ENCODE measurements at regions not wholly inside any gene's neighbourhood (a gene's known extent, or its start where the extent isn't known, plus 50 kb on each side); places are given as distances from the start of the nearest gene placed in this dataset.

DNA sequence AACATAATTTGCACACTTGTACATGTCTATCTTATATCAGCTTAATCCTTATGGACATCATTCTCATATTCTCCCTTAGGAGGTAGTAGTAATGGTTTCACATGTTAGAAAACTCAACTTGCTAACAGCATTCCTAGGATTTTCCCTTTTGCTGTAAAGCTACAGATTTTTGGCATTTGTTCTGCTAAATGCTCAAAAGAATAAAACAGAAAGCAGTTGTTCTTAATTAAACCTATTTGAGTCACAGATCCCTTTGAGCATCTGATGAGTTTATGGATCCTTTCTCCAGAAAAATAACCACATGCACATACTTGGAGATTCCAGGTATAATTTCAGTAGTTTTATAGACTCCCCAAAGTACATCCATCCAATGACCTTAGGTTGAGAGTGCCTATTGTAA lies 122.9 kb upstream of the BET1 start:
- H3K9me3 ChIP-seq (ENCODE audit: low read depth, low read length): no peaks in the 10 kb centered on the region
- H3K27ac ChIP-seq: no peak overlapping the region
- H3K4me3 ChIP-seq: no peak overlapping the region
- H3K36me3 ChIP-seq (ENCODE audit: insufficient read depth, low read length): no peaks in the 10 kb centered on the region
- no peak for DNase-seq (ENCODE audit: low read depth, low spot score)
- H3K9ac ChIP-seq (ENCODE audit: insufficient read length): no peak overlapping the region
- no peak for TF ChIP-seq EZH2 (IDR thresholded peaks at IDR 0.05)

DNA sequence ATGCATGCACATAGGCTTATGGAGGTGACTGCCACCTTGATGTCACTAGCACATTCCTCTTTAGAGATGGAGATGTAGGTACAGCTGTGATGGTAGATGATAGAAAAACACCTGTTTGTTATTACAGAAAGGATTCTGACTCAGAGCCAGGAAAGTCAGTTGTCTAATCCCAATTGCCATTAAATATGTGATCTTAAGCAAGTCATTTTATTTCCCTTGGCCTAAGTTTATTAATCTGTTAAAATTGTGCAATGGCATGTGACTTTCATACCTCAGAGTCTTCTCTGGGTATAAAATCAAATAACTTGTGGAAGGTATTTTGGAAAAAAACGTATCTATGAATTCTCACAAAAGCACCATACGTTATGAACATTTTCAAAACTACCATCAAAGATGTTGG lies 123.9 kb upstream of the BET1 start:
- Histone ChIP-seq H3K4me3 (no peak overlapping the region), H3K9ac (ENCODE audit: insufficient read length) (no peak overlapping the region), H3K9me3 (ENCODE audit: low read depth, low read length) (no peaks in the 10 kb centered on the region), H3K36me3 (ENCODE audit: insufficient read depth, low read length) (no peaks in the 10 kb centered on the region), H3K27ac (no peak overlapping the region)
- no peak for TF ChIP-seq FOXP2 (optimal IDR thresholded peaks at IDR 0.05; ENCODE audit: control extremely low read depth, extremely low read length, insufficient read depth)
- no peak for TF ChIP-seq POLR2AphosphoS5 (IDR thresholded peaks at IDR 0.05; ENCODE audit: borderline replicate concordance, low read depth, low read length)
- no peak for TF ChIP-seq EZH2 (IDR thresholded peaks at IDR 0.05)
- no peak for DNase-seq (ENCODE audit: low read depth, low spot score)

DNA sequence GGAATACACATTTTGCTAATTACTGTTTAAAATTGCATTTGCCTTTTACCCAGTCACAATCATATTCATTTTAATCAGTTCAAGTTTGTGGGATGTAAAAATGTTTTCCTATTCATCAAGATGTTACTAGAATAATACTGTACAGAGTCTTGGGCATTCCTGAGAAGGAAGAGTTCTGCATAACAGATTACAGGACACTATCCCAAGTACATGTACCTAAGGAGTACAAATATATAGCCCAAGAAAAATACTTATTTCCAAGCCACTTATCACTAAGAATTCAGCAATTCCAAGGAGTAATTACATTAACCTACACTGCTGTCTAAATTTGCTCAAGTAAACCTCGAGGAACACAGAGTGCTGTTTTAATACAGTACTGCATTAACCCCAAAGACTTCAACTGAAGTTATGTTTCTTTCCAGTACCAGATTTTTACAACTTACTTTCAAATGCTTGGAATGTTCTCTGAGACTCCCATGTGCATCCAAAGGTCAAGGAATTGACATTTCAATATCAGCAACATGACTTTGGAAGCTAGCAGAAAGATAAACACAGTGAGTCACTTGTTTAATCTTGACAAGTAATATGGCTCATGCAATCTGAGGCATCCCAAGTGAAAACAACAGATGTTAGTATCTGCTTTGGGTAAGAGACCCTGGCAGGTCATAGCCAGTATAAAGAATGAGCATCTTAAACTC lies 125.4 kb upstream of the BET1 start:
- no peak for TF ChIP-seq FOXP2 (optimal IDR thresholded peaks at IDR 0.05; ENCODE audit: control extremely low read depth, extremely low read length, insufficient read depth)
- no peak for TF ChIP-seq EZH2 (IDR thresholded peaks at IDR 0.05)
- TF ChIP-seq POLR2AphosphoS5 (IDR thresholded peaks at IDR 0.05; ENCODE audit: borderline replicate concordance, low read depth, low read length): no peak
- DNase-seq (ENCODE audit: low read depth, low spot score): no peak
- Histone ChIP-seq H3K36me3 (ENCODE audit: insufficient read depth, low read length) (no peaks in the 10 kb centered on the region), H3K27ac (no peak overlapping the region), H3K9me3 (ENCODE audit: low read depth, low read length) (no peaks in the 10 kb centered on the region), H3K9ac (ENCODE audit: insufficient read length) (no peak overlapping the region), H3K4me3 (no peak overlapping the region)

DNA sequence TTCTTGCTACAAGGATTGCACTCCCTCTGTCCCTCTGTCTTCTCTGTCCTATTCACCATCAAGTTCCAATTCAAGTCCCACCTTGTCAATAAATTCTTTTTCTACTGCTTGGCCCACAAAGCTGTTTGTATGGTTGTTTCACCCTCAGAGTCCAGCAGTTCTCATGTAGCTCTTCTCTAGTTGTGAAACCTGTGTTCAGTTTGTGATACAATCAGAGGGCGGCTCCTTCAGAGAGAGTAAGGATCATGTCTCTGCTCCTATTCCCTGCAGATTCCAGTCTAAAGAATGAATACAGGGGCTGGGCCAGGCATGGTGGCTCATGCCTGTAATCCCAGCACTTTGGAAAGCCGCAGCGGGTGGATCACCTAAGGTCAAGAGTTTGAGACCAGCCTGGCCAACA lies 126.6 kb upstream of the BET1 start:
- no peak overlapping the region for H3K4me3 ChIP-seq

DNA sequence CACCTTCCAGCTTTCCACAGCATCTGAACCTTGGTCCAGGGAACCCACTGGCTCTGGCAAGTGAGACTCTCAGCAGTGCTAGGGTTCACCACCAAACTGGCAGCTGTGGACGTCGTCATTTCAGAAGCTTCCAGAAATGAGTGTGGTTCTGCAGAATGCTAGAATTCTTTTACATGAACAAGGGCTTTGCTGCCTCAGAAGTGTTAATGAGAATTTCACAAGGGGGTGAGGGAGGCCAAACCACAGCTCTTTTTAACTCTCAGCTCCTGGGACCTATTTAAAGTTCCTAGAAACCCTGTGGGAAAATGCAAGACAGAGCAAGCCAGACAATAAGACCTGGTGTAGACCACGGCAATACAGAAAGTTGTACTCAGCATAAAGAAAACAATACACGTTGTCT lies 129.3 kb upstream of the BET1 start:
- H3K9me3 ChIP-seq (ENCODE audit: low read depth, low read length): no peaks in the 10 kb centered on the region
- DNase-seq (ENCODE audit: low read depth, low spot score): no peak

More for the DNA sequence above, 126.6 kb upstream of the BET1 start:
- H3K36me3 ChIP-seq (ENCODE audit: insufficient read depth, low read length): no peaks in the 10 kb centered on the region
- H3K9me3 ChIP-seq (ENCODE audit: low read depth, low read length): no peaks in the 10 kb centered on the region
- H3K9ac ChIP-seq (ENCODE audit: insufficient read length): no peak overlapping the region
- no peak overlapping the region for H3K27ac ChIP-seq
- DNase-seq (ENCODE audit: low read depth, low spot score): no peak
- TF ChIP-seq EZH2 (IDR thresholded peaks at IDR 0.05) (no peak), POLR2AphosphoS5 (IDR thresholded peaks at IDR 0.05; ENCODE audit: borderline replicate concordance, low read depth, low read length) (no peak), FOXP2 (optimal IDR thresholded peaks at IDR 0.05; ENCODE audit: control extremely low read depth, extremely low read length, insufficient read depth) (no peak)

DNA sequence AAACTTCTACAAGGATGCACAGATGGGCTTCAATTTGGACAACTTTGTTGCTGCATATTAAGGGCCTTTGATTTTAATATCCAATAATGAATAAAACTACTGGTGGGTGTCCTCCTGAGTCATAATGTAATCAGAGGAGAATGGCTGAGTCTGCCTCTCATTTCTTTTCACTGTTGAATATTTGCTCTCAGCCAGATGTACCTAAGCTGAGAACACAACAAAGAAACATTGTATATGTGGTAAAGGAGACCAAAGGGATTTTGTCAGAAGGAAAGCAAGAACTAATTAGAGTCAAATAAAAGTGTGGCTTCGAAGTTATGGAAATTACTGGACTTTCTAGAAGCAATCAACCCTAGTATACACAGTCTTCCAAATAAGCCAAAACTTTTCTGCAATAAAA lies 131.0 kb upstream of the BET1 start:
- Histone ChIP-seq H3K4me3 (no peak overlapping the region), H3K9me3 (ENCODE audit: low read depth, low read length) (no peaks in the 10 kb centered on the region), H3K27ac (no peak overlapping the region), H3K9ac (ENCODE audit: insufficient read length) (no peak overlapping the region), H3K36me3 (ENCODE audit: insufficient read depth, low read length) (no peaks in the 10 kb centered on the region)
- no peak for TF ChIP-seq POLR2AphosphoS5 (IDR thresholded peaks at IDR 0.05; ENCODE audit: borderline replicate concordance, low read depth, low read length)
- TF ChIP-seq EZH2 (IDR thresholded peaks at IDR 0.05): no peak
- TF ChIP-seq FOXP2 (optimal IDR thresholded peaks at IDR 0.05; ENCODE audit: control extremely low read depth, extremely low read length, insufficient read depth): no peak
- no peak for DNase-seq (ENCODE audit: low read depth, low spot score)

More for the DNA sequence above, 129.3 kb upstream of the BET1 start:
- H3K36me3 ChIP-seq (ENCODE audit: insufficient read depth, low read length): no peaks in the 10 kb centered on the region
- H3K27ac ChIP-seq: no peak overlapping the region
- no peak for TF ChIP-seq POLR2AphosphoS5 (IDR thresholded peaks at IDR 0.05; ENCODE audit: borderline replicate concordance, low read depth, low read length)
- no peak for TF ChIP-seq FOXP2 (optimal IDR thresholded peaks at IDR 0.05; ENCODE audit: control extremely low read depth, extremely low read length, insufficient read depth)
- no peak for TF ChIP-seq EZH2 (IDR thresholded peaks at IDR 0.05)
- H3K9ac ChIP-seq (ENCODE audit: insufficient read length): no peak overlapping the region
- H3K4me3 ChIP-seq: no peak overlapping the region

DNA sequence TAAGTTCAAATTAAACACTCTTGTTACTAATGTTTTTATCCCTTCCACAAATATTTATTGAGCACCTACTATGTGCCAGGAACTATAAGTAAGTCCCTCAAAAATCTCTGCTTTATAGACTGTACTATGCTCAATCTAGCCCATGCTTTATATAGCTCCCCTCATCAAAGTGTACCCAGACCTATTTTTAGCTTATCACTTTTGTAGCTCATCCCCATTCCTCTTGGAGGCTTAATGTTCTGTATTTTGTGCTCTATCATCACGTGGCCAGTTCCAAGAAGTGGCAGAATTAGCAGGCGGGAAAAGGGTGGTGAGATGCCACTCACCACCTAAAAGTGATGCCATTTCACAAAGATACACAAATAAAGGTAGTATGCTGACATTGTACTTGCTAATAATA lies 138.1 kb upstream of the BET1 start:
- Histone ChIP-seq H3K9ac (ENCODE audit: insufficient read length) (no peak overlapping the region), H3K27ac (no peak overlapping the region), H3K4me3 (no peak overlapping the region), H3K9me3 (ENCODE audit: low read depth, low read length) (no peaks in the 10 kb centered on the region), H3K36me3 (ENCODE audit: insufficient read depth, low read length) (no peaks in the 10 kb centered on the region)
- TF ChIP-seq POLR2AphosphoS5 (IDR thresholded peaks at IDR 0.05; ENCODE audit: borderline replicate concordance, low read depth, low read length) (no peak), FOXP2 (optimal IDR thresholded peaks at IDR 0.05; ENCODE audit: control extremely low read depth, extremely low read length, insufficient read depth) (no peak), EZH2 (IDR thresholded peaks at IDR 0.05) (no peak)
- DNase-seq (ENCODE audit: low read depth, low spot score): no peak

DNA sequence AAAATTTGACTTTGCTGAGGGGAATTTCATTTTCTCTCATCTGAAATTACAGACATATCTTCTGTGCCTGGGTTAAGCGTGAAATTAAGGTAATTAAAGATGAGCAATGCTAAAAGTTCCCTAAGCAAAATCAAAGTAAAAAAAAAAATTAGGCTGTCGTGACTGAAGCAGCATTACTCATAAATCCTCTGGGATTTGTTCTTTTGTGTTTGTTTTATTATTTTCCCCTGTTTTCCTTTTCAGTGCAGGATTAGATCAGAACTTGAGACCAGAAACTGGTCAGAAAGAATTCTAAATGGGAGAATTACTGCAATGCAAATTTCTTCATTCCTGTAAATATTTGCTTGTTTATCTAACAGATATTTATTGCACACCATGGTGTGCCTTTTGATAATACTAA lies 141.4 kb upstream of the BET1 start:
- H3K36me3 ChIP-seq (ENCODE audit: insufficient read depth, low read length): no peaks in the 10 kb centered on the region
- DNase-seq (ENCODE audit: low read depth, low spot score): peak; percentile 6
- no peak overlapping the region for H3K9ac ChIP-seq (ENCODE audit: insufficient read length)
- no peak overlapping the region for H3K4me3 ChIP-seq
- no peaks in the 10 kb centered on the region for H3K9me3 ChIP-seq (ENCODE audit: low read depth, low read length)
- H3K27ac ChIP-seq: no peak overlapping the region
- TF ChIP-seq FOXP2 (optimal IDR thresholded peaks at IDR 0.05; ENCODE audit: control extremely low read depth, extremely low read length, insufficient read depth) (no peak), EZH2 (IDR thresholded peaks at IDR 0.05) (no peak), POLR2AphosphoS5 (IDR thresholded peaks at IDR 0.05; ENCODE audit: borderline replicate concordance, low read depth, low read length) (no peak)

DNA sequence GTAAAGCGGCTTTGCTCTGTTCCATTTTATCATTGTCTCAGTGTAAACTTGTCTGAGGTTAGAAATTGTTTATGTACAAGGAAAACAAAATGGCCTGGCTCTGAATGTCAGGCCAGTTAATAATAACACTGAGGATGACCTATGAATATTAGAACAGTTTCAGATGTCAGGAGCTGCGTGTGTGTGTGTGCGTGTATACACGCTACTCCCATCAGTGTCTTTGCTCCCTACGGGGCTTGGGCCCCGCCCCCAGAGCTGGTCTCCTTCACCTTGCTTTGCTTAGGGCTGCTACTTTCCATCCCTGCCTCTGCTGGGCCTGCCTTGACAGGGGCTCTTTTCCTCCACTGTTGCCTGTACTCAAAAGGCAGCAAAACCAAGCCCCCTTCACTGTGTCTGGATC lies 142.3 kb upstream of the BET1 start:
- H3K9ac ChIP-seq (ENCODE audit: insufficient read length): no peak overlapping the region
- no peaks in the 10 kb centered on the region for H3K36me3 ChIP-seq (ENCODE audit: insufficient read depth, low read length)
- no peak for TF ChIP-seq EZH2 (IDR thresholded peaks at IDR 0.05)
- no peak for TF ChIP-seq FOXP2 (optimal IDR thresholded peaks at IDR 0.05; ENCODE audit: control extremely low read depth, extremely low read length, insufficient read depth)
- H3K27ac ChIP-seq: no peak overlapping the region
- DNase-seq (ENCODE audit: low read depth, low spot score): no peak
- H3K4me3 ChIP-seq: no peak overlapping the region
- H3K9me3 ChIP-seq (ENCODE audit: low read depth, low read length): no peaks in the 10 kb centered on the region

Measured in SK-N-MC (cell line).